H1 (cell line): ENCODE measurements at regions not wholly inside any gene's neighbourhood (a gene's known extent, or its start where the extent isn't known, plus 50 kb on each side); places are given as distances from the start of the nearest gene placed in this dataset.

Experiments
- CTCF ChIA-PET: fragments of 300-600 bp; sonication (Branson Sonifier 250); formaldehyde crosslinking; loops from one replicate; lab custom pipeline; 2021; ENCODE audit not compliant: partially characterized antibody; lab: Charles Lee
- POLR2A ChIA-PET: fragments of 300-600 bp; sonication (Branson Sonifier 250); formaldehyde crosslinking; loops from one replicate; lab custom pipeline; 2021; ENCODE audit warnings: inconsistent platforms; ENCODE audit not compliant: partially characterized antibody; lab: Charles Lee
- DNase-seq, 2 experiments: peaks; one replicate each; pipeline versions ENCODE4 v3.0.0 to v3.0.0-alpha.2; 2010 to 2022; ENCODE audit warnings: low spot score in 2 of 2, low read depth in 1 of 2, mixed read lengths in 1 of 2
- FAIRE-seq: peaks from 2 replicates; lab custom pipeline; 2011; peaks lifted over from hg19 to GRCh38; lab: Jason Lieb, UNC
- H2AFZ ChIP-seq: 2 replicates; pipeline ENCODE4 v1.8.1; 2012; ENCODE audit warnings: low read length, inconsistent platforms
- H2AK5ac ChIP-seq: 2 replicates; pipeline ENCODE4 v1.6.1; 2013; ENCODE audit warnings: low read depth, low read length
- H2BK120ac ChIP-seq: replicated peaks from 2 replicates; pipeline ENCODE3; 2013; ENCODE audit warnings: low read depth, low read length, inconsistent platforms
- H2BK12ac ChIP-seq: 2 replicates; pipeline ENCODE4 v1.6.1; 2013; ENCODE audit warnings: low read depth, low read length
- H2BK15ac ChIP-seq: 2 replicates; pipeline ENCODE4 v1.6.1; 2013; ENCODE audit warnings: low read length
- H2BK20ac ChIP-seq: 2 replicates; pipeline ENCODE4 v1.6.1; 2013; ENCODE audit warnings: low read length
- H2BK5ac ChIP-seq: 2 replicates; pipeline ENCODE4 v1.6.1; 2013; ENCODE audit warnings: low read depth, low read length
- H3K14ac ChIP-seq: 2 replicates; pipeline ENCODE4 v1.6.1; 2013; ENCODE audit warnings: inconsistent platforms; ENCODE audit not compliant: insufficient read length
- H3K18ac ChIP-seq: 2 replicates; pipeline ENCODE4 v1.6.1; 2013; ENCODE audit warnings: low read length; ENCODE audit errors: extremely low read depth
- H3K23ac ChIP-seq: 2 replicates; pipeline ENCODE4 v1.6.1; 2013; ENCODE audit warnings: inconsistent platforms; ENCODE audit not compliant: insufficient read length
- H3K23me2 ChIP-seq: 2 replicates; pipeline ENCODE4 v1.6.1; 2013; ENCODE audit warnings: low read depth, low read length
- H3K27ac ChIP-seq: 2 replicates; pipeline ENCODE4 v1.6.1; 2011; ENCODE audit warnings: low read depth, low read length, inconsistent platforms
- H3K27me3 ChIP-seq, 4 experiments: replicated peaks in 1 of 4; 1 replicate in 1 of 4; 2 replicates in 3 of 4; pipeline versions ENCODE4 v1.6.1 to v1.8.1; 2011 to 2013; ENCODE audit warnings: low read length in 3 of 4, mild to moderate bottlenecking in 3 of 4, inconsistent platforms in 2 of 4, mixed read lengths in 2 of 4, moderate library complexity in 1 of 4; ENCODE audit not compliant: control insufficient read depth in 3 of 4, insufficient read depth in 3 of 4; ENCODE audit errors: extremely low read depth in 1 of 4
- H3K36me3 ChIP-seq, 4 experiments: 2 replicates each; pipeline versions ENCODE4 v1.6.1 to v1.8.1; 2011 to 2013; ENCODE audit warnings: mild to moderate bottlenecking in 4 of 4, low read length in 3 of 4, moderate library complexity in 2 of 4, control low read depth in 1 of 4, inconsistent platforms in 1 of 4; ENCODE audit not compliant: insufficient read depth in 4 of 4, control insufficient read depth in 2 of 4
- H3K4ac ChIP-seq: replicated peaks from 2 replicates; pipeline ENCODE3; 2013; ENCODE audit warnings: low read length, low read depth, mixed read lengths, inconsistent platforms; ENCODE audit not compliant: insufficient read length
- H3K4me1 ChIP-seq, 4 experiments: replicated peaks in 1 of 4; 1 replicate in 1 of 4; 2 replicates in 3 of 4; pipeline versions ENCODE4 v1.6.1 to v1.8.1; 2011 to 2013; ENCODE audit warnings: low read length in 3 of 4, inconsistent platforms in 2 of 4, mixed read lengths in 1 of 4; ENCODE audit not compliant: insufficient read depth in 4 of 4, control insufficient read depth in 3 of 4
- H3K4me2 ChIP-seq, 2 experiments: 2 replicates each; pipeline versions ENCODE4 v1.6.1 to v1.8.1; 2011 to 2013; ENCODE audit warnings: low read depth in 2 of 2, low read length in 2 of 2, control low read depth in 1 of 2, inconsistent platforms in 1 of 2, mild to moderate bottlenecking in 1 of 2; ENCODE audit not compliant: insufficient read depth in 1 of 2
- H3K4me3 ChIP-seq, 4 experiments: fragments of 200-600, 300-600 bp in 1 of 4; sonication (generic), shearing (Covaris generic), sonication (Bioruptor Twin) in 1 of 4; 2 replicates each; pipeline versions ENCODE4 v1.5.1 to v1.8.1; 2011 to 2016; ENCODE audit warnings: low read length in 4 of 4, low read depth in 3 of 4, control low read depth in 2 of 4, inconsistent platforms in 2 of 4, mild to moderate bottlenecking in 2 of 4, mixed read lengths in 1 of 4, moderate library complexity in 1 of 4; ENCODE audit not compliant: insufficient read depth in 2 of 4; ENCODE audit errors: extremely low read depth in 1 of 4
- H3K56ac ChIP-seq: replicated peaks from 2 replicates; pipeline ENCODE3; 2013; ENCODE audit warnings: low read depth, mild to moderate bottlenecking, mixed read lengths, low read length, inconsistent platforms; ENCODE audit not compliant: insufficient read length
- H3K79me1 ChIP-seq: 2 replicates; pipeline ENCODE4 v1.6.1; 2013; ENCODE audit warnings: low read depth, low read length, control low read depth
- H3K79me2 ChIP-seq, 2 experiments: 2 replicates each; pipeline versions ENCODE4 v1.6.1 to v1.8.1; 2012 to 2013; ENCODE audit warnings: low read length in 2 of 2, mild to moderate bottlenecking in 2 of 2, inconsistent platforms in 1 of 2; ENCODE audit not compliant: insufficient read depth in 2 of 2, control insufficient read depth in 1 of 2
- H3K9ac ChIP-seq, 4 experiments: replicated peaks in 1 of 4; 1 replicate in 1 of 4; 2 replicates in 3 of 4; pipeline versions ENCODE4 v1.6.1 to v1.8.1; 2011 to 2013; ENCODE audit warnings: low read depth in 3 of 4, low read length in 3 of 4, control low read depth in 2 of 4, mild to moderate bottlenecking in 2 of 4, moderate library complexity in 2 of 4, inconsistent platforms in 1 of 4; ENCODE audit errors: extremely low read depth in 1 of 4
- H3K9me3 ChIP-seq, 2 experiments: 2 replicates each; pipeline versions ENCODE4 v1.6.1 to v1.8.1; 2012 to 2013; ENCODE audit warnings: mild to moderate bottlenecking in 2 of 2, moderate library complexity in 2 of 2, control low read depth in 1 of 2, inconsistent platforms in 1 of 2, low read depth in 1 of 2, low read length in 1 of 2, mixed read lengths in 1 of 2; ENCODE audit not compliant: insufficient read depth in 2 of 2
- H4K20me1 ChIP-seq, 2 experiments: replicated peaks in 1 of 2; 2 replicates each; pipeline versions ENCODE3 to v1.8.1; 2011 to 2013; ENCODE audit warnings: inconsistent platforms in 2 of 2, low read length in 2 of 2, mild to moderate bottlenecking in 1 of 2; ENCODE audit not compliant: insufficient read depth in 2 of 2, control insufficient read depth in 1 of 2
- H4K5ac ChIP-seq: 2 replicates; pipeline ENCODE4 v1.6.1; 2013; ENCODE audit warnings: low read length, low read depth, mixed read lengths, inconsistent platforms; ENCODE audit not compliant: insufficient read length
- H4K8ac ChIP-seq: 2 replicates; pipeline ENCODE4 v1.8.0; 2013; ENCODE audit warnings: mild to moderate bottlenecking, moderate library complexity, low read length, inconsistent platforms; ENCODE audit not compliant: insufficient read depth; ENCODE audit errors: extremely low read depth
- H4K91ac ChIP-seq: replicated peaks from 2 replicates; pipeline ENCODE3; 2013; ENCODE audit warnings: low read length, mixed read lengths, inconsistent platforms; ENCODE audit not compliant: insufficient read length
- CBX5 ChIP-seq: fragments of 300-800, 300-1000 bp; sonication (generic); IDR thresholded peaks from 2 replicates; pipeline ENCODE4 v1.7.1; 2016; ENCODE audit warnings: antibody characterized with exemption, low read length, low read depth
- CHD1 ChIP-seq: IDR thresholded peaks from 2 replicates; pipeline ENCODE4 v1.6.1; 2012; ENCODE audit warnings: low read depth, low read length, improper control_type of control experiment
- FOSL1 ChIP-seq: IDR thresholded peaks from 2 replicates; pipeline ENCODE4 v1.6.1; 2011; ENCODE audit warnings: mild to moderate bottlenecking, low read depth, low read length, moderate library complexity; ENCODE audit not compliant: insufficient read depth
- GTF2F1 ChIP-seq: IDR thresholded peaks from 2 replicates; pipeline ENCODE4 v1.6.1; 2012; ENCODE audit warnings: low read depth, low read length, improper control_type of control experiment, borderline replicate concordance
- PHF8 ChIP-seq: fragments of 200-600 bp; sonication (generic); conservative IDR thresholded peaks from 2 replicates; pipeline ENCODE4 v1.7.1; 2012; ENCODE audit warnings: low read depth, mild to moderate bottlenecking, inconsistent platforms, low read length, moderate library complexity
- RAD21 ChIP-seq, 2 experiments: IDR thresholded peaks in 1 of 2; conservative IDR thresholded peaks in 1 of 2; 2 replicates each; pipeline ENCODE4 v1.6.1; 2011; ENCODE audit warnings: low read depth in 2 of 2, low read length in 2 of 2, improper control_type of control experiment in 1 of 2, inconsistent platforms in 1 of 2, mild to moderate bottlenecking in 1 of 2, moderate library complexity in 1 of 2
- SIRT6 ChIP-seq: IDR thresholded peaks from one replicate; pipeline ENCODE4 v1.7.1; 2012; ENCODE audit warnings: low read length, inconsistent platforms
- SP4 ChIP-seq: IDR thresholded peaks from 2 replicates; pipeline ENCODE4 v1.6.1; 2012; ENCODE audit warnings: low read length, inconsistent platforms
- TAF1 ChIP-seq: IDR thresholded peaks from 2 replicates; pipeline ENCODE4 v1.6.1; 2011; ENCODE audit warnings: mild to moderate bottlenecking, low read depth, low read length
- WGBS, 2 experiments: shearing (Covaris generic) in 1 of 2; methylation state at CpG; one replicate each; pipeline versions ENCODE4 v1.1.6 to v1.1.7; 2013 to 2015; ENCODE audit warnings: low lambda C conversion rate in 2 of 2, mixed read lengths in 2 of 2, inconsistent platforms in 1 of 2, low coverage in 1 of 2, missing lambda C conversion rate in 1 of 2; ENCODE audit not compliant: insufficient replicate concordance in 2 of 2, insufficient coverage in 1 of 2, insufficient read length in 1 of 2; ENCODE audit errors: extremely low coverage in 1 of 2, missing lambda C conversion rate in 1 of 2; 5-methylcytosine and 5-hydroxymethylcytosine counted together
- TF ChIP-seq, protein P1 (sequence below): IDR thresholded peaks from 2 replicates; pipeline ENCODE4 v1.6.1; 2012; ENCODE audit warnings: low read length, inconsistent platforms
- TF ChIP-seq, protein P2 (sequence below), 3 experiments: IDR thresholded peaks; 1 replicate in 2 of 3; 2 replicates in 1 of 3; pipeline versions ENCODE4 v1.5.1 to v1.6.1; 2011; ENCODE audit warnings: low read length in 3 of 3, mild to moderate bottlenecking in 3 of 3, inconsistent platforms in 2 of 3, low read depth in 1 of 3, moderate library complexity in 1 of 3; ENCODE audit not compliant: insufficient read depth in 1 of 3; ENCODE audit errors: control extremely low read depth in 1 of 3

DNA sequence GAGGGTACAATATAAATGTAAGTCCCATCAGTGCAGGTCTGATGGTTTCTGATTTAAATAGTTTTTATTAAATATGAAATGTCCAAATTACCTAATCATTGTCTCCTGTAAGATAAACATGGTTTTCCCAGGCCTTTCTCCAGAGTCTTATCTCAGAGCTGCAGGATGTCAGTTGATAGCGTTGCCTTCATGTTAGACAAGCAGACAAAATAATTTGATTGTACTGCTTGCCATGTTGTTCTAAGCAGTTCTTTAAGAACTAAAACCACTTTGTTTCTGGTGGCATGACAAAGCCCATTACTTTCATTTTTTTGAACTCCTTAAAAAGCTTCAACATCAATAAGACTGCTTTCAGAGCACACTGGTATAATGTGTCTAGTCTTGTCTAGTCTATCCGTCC lies 1073.5 kb downstream of the MAT2B start:
- no peak for FAIRE-seq
- CTCF ChIA-PET = interaction anchor here (0.6 to 1.1 kb wide), 2 partner anchors 9 to 438 kb away, joined by 3 read pairs; no protein-coding TSS in a partner anchor
- TF ChIP-seq CBX5 = no peak
- TF ChIP-seq FOSL1 = no peak
- TF ChIP-seq, protein P1, sequence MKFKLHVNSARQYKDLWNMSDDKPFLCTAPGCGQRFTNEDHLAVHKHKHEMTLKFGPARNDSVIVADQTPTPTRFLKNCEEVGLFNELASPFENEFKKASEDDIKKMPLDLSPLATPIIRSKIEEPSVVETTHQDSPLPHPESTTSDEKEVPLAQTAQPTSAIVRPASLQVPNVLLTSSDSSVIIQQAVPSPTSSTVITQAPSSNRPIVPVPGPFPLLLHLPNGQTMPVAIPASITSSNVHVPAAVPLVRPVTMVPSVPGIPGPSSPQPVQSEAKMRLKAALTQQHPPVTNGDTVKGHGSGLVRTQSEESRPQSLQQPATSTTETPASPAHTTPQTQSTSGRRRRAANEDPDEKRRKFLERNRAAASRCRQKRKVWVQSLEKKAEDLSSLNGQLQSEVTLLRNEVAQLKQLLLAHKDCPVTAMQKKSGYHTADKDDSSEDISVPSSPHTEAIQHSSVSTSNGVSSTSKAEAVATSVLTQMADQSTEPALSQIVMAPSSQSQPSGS = no peak
- TF ChIP-seq SIRT6 = no peak
- TF ChIP-seq PHF8 = no peak
- no peak for TF ChIP-seq RAD21 (IDR thresholded peaks at IDR 0.05 in 1 of 2, conservative IDR thresholded peaks at IDR 0.05 in 1 of 2; ENCODE audit: low read depth in 2 of 2, low read length in 2 of 2)
- TF ChIP-seq TAF1 = no peak
- TF ChIP-seq, protein P2, sequence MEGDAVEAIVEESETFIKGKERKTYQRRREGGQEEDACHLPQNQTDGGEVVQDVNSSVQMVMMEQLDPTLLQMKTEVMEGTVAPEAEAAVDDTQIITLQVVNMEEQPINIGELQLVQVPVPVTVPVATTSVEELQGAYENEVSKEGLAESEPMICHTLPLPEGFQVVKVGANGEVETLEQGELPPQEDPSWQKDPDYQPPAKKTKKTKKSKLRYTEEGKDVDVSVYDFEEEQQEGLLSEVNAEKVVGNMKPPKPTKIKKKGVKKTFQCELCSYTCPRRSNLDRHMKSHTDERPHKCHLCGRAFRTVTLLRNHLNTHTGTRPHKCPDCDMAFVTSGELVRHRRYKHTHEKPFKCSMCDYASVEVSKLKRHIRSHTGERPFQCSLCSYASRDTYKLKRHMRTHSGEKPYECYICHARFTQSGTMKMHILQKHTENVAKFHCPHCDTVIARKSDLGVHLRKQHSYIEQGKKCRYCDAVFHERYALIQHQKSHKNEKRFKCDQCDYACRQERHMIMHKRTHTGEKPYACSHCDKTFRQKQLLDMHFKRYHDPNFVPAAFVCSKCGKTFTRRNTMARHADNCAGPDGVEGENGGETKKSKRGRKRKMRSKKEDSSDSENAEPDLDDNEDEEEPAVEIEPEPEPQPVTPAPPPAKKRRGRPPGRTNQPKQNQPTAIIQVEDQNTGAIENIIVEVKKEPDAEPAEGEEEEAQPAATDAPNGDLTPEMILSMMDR (IDR thresholded peaks at IDR 0.05; ENCODE audit: control extremely low read depth in 1 of 3, insufficient read depth in 1 of 3, low read depth in 1 of 3, low read length in 3 of 3) = no peak
- TF ChIP-seq SP4 = no peak
- no peak for TF ChIP-seq CHD1
- TF ChIP-seq GTF2F1 = no peak

More for the DNA sequence above, 1073.5 kb downstream of the MAT2B start:
- Histone ChIP-seq H2BK20ac (no peak overlapping the region), H2BK15ac (no peak overlapping the region), H3K18ac (no peak overlapping the region), H3K79me2 (no peaks in the 10 kb centered on the region), H3K79me1 (no peaks in the 10 kb centered on the region), H4K20me1 (no peaks in the 10 kb centered on the region), H4K8ac (no peak overlapping the region), H2BK12ac (no peak overlapping the region), H3K23ac (no peak overlapping the region), H2BK120ac (no peak overlapping the region), H3K4me2 (no peak overlapping the region), H2AK5ac (no peak overlapping the region), H3K4ac (no peak overlapping the region), H2AFZ (no peak overlapping the region), H3K27me3 (no peaks in the 10 kb centered on the region), H3K27ac (no peak overlapping the region), H2BK5ac (no peak overlapping the region), H4K91ac (no peak overlapping the region), H3K9ac (no peak overlapping the region), H3K9me3 (no peaks in the 10 kb centered on the region), H3K23me2 (no peaks in the 10 kb centered on the region), H3K56ac (no peak overlapping the region), H4K5ac (no peak overlapping the region), H3K14ac (no peak overlapping the region), H3K4me1 (no peaks in the 10 kb centered on the region), H3K36me3 (no peaks in the 10 kb centered on the region), H3K4me3 (no peak overlapping the region)
- 96% methylated on average over 2 of the region's 2 CpGs; no CpG with 5 or more reads in 1 of the 2 experiments for WGBS, 2 experiments
- POLR2A ChIA-PET = no interaction called here
- no peak for DNase-seq
